Pulmonary artery endothelial cell (primary cell): ENCODE measurements at regions not wholly inside any gene's neighbourhood (a gene's known extent, or its start where the extent isn't known, plus 50 kb on each side); places are given as distances from the start of the nearest gene placed in this dataset.
"Not testable (repeated sequence)": the region's sequence is repeated elsewhere in the genome, so short reads cannot be mapped to it uniquely, and the experiment has no call there.

Source experiments
- DNase-seq: peaks from one replicate; pipeline ENCODE4 v3.0.0-alpha.2; 2011; ENCODE audit warnings: low read depth, low spot score

- DNase-seq = not testable (repeated sequence)
Observed at GRCh38 chr21:25531538-25532250, 75.6 kb downstream of the MRPL39 start.

GRCh38 chr21:25528515-25528914 lies 78.8 kb downstream of the MRPL39 start:
- DNase-seq = no peak

GRCh38 chr21:25518491-25518911 lies 88.8 kb downstream of the MRPL39 start:
- no peak for DNase-seq

GRCh38 chr21:25515484-25516405 lies 91.5 kb downstream of the MRPL39 start:
- no peak for DNase-seq

- no peak for DNase-seq
Observed at GRCh38 chr21:25513810-25514209, 93.5 kb downstream of the MRPL39 start.

- DNase-seq = no peak
Observed at GRCh38 chr21:25512095-25513081, 94.9 kb downstream of the MRPL39 start.

- no peak for DNase-seq
Observed at GRCh38 chr21:25509862-25510261, 97.4 kb downstream of the MRPL39 start.

DNA sequence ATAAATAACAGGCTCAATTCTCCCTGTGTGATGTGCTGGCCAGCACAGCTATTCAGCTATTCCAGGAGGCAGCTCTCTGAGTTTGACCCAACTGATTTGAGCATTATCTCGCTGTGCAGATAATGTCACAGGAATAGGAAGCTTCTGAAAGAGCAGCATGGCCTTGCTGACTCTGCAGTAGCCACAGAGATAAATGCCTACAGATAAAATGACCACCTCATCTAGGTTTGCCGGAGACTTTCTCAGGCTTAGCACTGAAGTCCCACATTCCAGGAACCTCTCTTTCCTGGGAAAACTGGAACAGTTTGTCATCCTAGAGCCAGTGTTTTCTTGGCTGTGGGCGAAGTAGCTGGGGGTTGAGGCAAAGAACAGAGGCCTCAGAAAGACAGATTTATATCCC lies 98.9 kb downstream of the MRPL39 start:
- no peak for DNase-seq

DNA sequence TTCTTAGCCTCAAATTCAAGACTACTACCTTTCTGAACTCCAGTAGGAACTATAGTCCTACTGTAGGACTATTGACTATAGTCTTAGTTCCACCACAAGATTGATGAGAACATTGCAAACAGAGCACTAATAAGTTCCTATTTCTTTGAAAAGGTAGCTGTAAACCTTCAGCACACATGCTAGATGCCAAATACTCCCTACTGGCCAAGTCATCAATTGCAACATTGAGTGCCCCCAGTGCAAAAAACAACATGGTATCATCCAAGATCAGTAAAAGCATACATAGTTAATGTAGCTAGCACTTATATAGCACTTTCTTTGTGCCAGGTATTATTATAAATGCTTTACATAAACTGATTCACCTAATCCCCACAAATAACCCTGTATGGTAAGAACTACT lies 99.8 kb downstream of the MRPL39 start:
- DNase-seq = no peak

DNA sequence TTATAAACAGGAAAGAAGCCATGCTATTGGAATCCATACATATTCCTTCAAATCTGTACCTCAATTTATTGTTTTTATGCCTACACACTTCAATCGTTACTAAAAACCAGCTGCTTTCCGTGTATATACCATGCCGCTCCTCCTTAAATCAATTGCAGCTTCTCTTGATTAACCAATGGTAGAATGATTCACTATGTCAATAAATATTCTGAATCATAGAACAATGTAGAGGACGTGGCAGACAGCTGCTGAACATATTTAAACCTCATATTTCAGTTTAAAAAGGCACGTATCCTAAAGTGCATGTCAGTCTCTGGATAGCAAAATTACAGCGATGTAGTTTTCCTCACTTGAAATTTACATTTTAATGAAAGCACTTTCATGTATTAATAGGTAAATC lies 100.4 kb downstream of the MRPL39 start:
- DNase-seq = no peak

DNA sequence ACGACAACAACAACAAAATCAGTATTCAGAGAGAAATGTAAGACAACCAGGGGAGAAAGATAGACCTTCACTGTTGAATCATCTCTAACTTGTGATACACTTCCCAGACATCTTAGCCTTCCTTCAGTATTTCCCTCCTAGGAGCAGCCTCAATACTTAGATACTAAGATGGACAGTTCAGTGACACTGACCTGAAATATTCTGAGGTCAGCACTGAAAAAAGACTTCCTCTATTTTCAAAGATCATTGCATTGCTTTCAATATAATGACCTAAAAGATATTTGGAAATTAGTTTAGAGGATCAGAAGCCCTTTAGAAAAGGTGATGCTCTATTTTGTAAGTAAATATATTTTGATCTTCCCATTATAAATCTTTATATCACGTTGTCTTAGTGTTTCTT lies 101.0 kb downstream of the MRPL39 start:
- no peak for DNase-seq

- DNase-seq = no peak
Observed at GRCh38 chr21:25503981-25504380, 103.3 kb downstream of the MRPL39 start.

DNA sequence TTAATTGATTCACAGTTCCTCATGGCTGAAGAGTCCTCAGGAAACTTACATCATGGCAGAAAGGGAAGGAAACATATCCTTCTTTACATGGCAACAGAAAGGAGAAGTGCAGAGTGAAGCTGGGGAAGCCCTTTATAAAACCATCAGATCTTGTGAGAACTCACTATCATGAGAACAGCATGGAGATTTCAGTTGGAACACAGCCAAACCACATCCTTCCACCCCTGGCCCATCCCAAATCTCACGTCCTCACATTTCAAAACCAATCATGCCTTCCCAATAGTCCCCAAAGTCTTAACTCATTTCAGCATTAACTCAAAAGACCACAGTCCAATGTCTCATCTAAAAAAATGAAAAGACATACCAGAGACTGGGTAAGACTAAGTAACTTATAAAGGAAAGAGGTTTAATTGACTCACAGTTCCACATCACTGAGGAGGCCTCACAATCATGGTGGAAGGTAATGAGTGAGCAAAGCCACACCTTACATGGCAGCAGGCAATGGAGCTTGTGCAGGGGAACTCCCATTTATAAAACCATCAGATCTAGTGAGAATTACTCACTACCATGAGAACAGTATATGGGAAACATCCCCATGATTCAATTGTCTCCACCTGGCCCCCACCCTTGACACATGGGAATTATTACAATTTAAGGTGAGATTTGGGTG lies 105.2 kb downstream of the MRPL39 start:
- DNase-seq = no peak

DNA sequence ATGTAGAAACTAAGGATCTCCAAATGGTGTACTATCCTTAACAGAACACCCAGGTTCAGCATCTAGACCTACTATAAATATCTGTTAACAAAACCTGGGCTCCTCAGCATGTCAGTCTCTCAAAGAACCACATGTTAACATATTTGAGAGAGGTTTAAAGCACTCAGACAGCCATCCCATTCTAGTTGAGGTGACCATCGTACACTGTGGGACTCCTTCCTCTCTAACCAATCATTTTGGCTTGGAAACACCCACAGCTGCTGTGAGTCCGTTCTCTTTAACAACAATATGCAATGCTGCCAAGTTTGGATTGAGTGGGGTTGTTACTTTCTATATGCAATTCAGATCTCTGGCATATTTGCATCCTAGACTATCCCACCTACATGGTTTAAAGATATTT lies 105.8 kb downstream of the MRPL39 start:
- no peak for DNase-seq

GRCh38 chr21:25500598-25500997 lies 106.7 kb downstream of the MRPL39 start:
- no peak for DNase-seq

- no peak for DNase-seq
Observed at GRCh38 chr21:25496825-25497482, 110.3 kb downstream of the MRPL39 start.

DNA sequence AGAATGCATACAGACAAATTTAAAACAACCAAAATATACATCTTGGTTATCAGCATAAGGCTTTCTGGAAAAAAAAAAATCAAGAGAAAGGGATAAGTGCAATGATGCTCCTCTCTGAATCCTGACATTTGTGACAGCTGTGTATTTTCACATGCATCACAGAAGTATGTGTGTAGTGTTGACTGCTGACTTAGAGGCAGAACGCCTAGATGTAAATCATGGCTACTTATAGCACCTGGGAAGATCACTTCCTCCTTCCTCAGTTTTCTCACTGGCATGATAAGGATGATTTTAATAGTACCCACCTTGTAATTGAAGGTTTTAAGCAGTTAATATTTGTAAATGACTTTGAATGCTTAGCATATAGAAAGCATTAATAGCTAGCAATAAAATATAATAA lies 112.5 kb downstream of the MRPL39 start:
- no peak for DNase-seq

DNA sequence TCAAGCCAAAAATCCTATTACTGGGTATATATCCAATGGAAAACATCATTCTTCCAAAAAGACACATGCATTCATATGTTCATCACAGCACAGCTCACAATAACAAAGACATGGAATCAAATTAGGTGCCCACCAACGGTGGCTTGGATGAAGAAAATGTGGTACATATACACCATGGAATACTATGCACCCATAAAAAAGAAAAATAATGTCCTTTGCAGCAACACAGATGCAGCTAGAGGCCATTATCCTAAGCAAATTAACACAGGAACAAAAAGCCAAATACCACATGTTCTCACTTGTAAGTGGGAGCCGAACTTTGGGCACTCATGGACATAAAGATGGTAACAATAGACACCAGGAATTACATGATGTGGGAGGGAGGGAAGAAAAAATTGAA lies 113.6 kb downstream of the MRPL39 start:
- no peak for DNase-seq

DNA sequence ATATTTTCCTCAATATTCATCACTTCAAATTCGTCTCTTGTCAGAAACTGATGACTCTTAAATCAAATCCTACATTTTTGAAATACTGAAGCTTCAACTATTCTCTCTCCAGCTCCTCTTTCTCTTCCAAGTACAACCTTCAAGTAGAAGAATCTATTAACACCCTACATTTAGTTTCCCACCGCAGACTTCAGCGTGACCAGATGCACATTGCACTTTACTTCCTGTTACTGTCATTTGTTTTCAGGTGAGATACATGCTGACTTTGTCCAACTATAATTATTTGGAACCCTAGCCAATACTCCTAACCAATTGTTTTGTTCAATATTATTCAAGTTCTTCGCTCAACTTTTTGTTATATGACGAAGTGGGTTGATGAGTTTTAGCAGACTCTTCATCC lies 116.0 kb downstream of the MRPL39 start:
- no peak for DNase-seq

- no peak for DNase-seq
Observed at GRCh38 chr21:25490742-25491141, 116.5 kb downstream of the MRPL39 start.
